HepG2 (cell line): ENCODE measurements at regions not wholly inside any gene's neighbourhood (a gene's known extent, or its start where the extent isn't known, plus 50 kb on each side); places are given as distances from the start of the nearest gene placed in this dataset.

Source experiments
- ATAC-seq: fragments of 200-7000 bp; cut with Tn5 transposase; 3 replicates; pipeline ENCODE4 v1.9.1; 2020; ENCODE audit warnings: mild to moderate bottlenecking, moderate library complexity
- BruUV-seq: library from RNA; stranded (reverse); fragments of 400-500 nt; replicated peaks from 2 replicates; lab custom pipeline; 2021; lab: Mats Ljungman, UMichigan
- CTCF ChIA-PET: fragments of 300-600 bp; formaldehyde crosslinking; extraction: SDS; loops from one replicate; lab custom pipeline; 2021; ENCODE audit warnings: low total read pairs, inconsistent platforms, low intra/inter-chr PET ratio; lab: Yijun Ruan, JAX
- POLR2A ChIA-PET: fragments of 350-600 bp; sonication (Branson Sonifier 250); formaldehyde crosslinking; loops from one replicate; lab custom pipeline; 2020; ENCODE audit warnings: antibody characterized with exemption, inconsistent platforms; lab: Yijun Ruan, JAX
- DNase-seq: peaks from one replicate; pipeline ENCODE4 v3.0.0-alpha.2; 2015; ENCODE audit warnings: low spot score
- FAIRE-seq: peaks from 3 replicates; lab custom pipeline; 2011; peaks lifted over from hg19 to GRCh38; lab: Jason Lieb, UNC
- H2AFZ ChIP-seq: one replicate; pipeline ENCODE4 v1.6.1; 2011; ENCODE audit warnings: low read length, inconsistent platforms
- H3K27ac ChIP-seq: fragments of 300-600 bp; 3 replicates; pipeline ENCODE4 v1.8.0; 2011; ENCODE audit warnings: mixed run types, mild to moderate bottlenecking, mixed read lengths, low read length, inconsistent platforms; ENCODE audit not compliant: insufficient read depth; ENCODE audit errors: extremely low read length
- H3K27me3 ChIP-seq, 2 experiments: fragments of 200-600 bp in 1 of 2; 2 replicates in 1 of 2; 3 replicates in 1 of 2; pipeline versions ENCODE4 v1.6.0 to v1.8.0; 2011; ENCODE audit warnings: low read length in 2 of 2, mild to moderate bottlenecking in 2 of 2, moderate library complexity in 2 of 2, inconsistent platforms in 1 of 2; ENCODE audit not compliant: insufficient read depth in 2 of 2, control insufficient read depth in 1 of 2
- H3K36me3 ChIP-seq, 2 experiments: fragments of 200-600 bp in 1 of 2; replicated peaks in 1 of 2; 2 replicates in 1 of 2; 3 replicates in 1 of 2; pipeline versions ENCODE4 v1.5.1 to v1.8.0; 2011; ENCODE audit warnings: low read length in 2 of 2, inconsistent platforms in 1 of 2; ENCODE audit not compliant: insufficient read depth in 2 of 2, control insufficient read depth in 1 of 2
- H3K4me1 ChIP-seq: 2 replicates; pipeline ENCODE4 v1.5.1; 2012; ENCODE audit warnings: low read length, inconsistent platforms; ENCODE audit not compliant: insufficient read depth
- H3K4me2 ChIP-seq: 2 replicates; pipeline ENCODE4 v1.6.0; 2011; ENCODE audit warnings: low read depth, low read length, inconsistent platforms
- H3K4me3 ChIP-seq, 3 experiments: fragments of 200-600 bp in 1 of 3; sonication (generic), shearing (Covaris generic) in 1 of 3; replicated peaks in 1 of 3; 2 replicates each; pipeline ENCODE4 v1.5.1; 2011 to 2016; ENCODE audit warnings: low read length in 3 of 3, inconsistent platforms in 2 of 3, low read depth in 2 of 3, mild to moderate bottlenecking in 2 of 3, control low read depth in 1 of 3, mixed read lengths in 1 of 3; ENCODE audit not compliant: insufficient read depth in 1 of 3
- H3K79me2 ChIP-seq: one replicate; pipeline ENCODE4 v1.6.1; 2011; ENCODE audit warnings: low read length, inconsistent platforms; ENCODE audit not compliant: insufficient read depth
- H3K9ac ChIP-seq: 2 replicates; pipeline ENCODE4 v1.6.0; 2011; ENCODE audit warnings: mild to moderate bottlenecking, low read depth, low read length, inconsistent platforms; ENCODE audit not compliant: insufficient read depth
- H3K9me3 ChIP-seq: 2 replicates; pipeline ENCODE4 v1.5.1; 2012; ENCODE audit warnings: mild to moderate bottlenecking, low read length
- H4K20me1 ChIP-seq: 2 replicates; pipeline ENCODE4 v1.6.0; 2011; ENCODE audit warnings: inconsistent platforms, mild to moderate bottlenecking, low read length, moderate library complexity; ENCODE audit not compliant: insufficient read depth
- HMG20A ChIP-seq: IDR thresholded peaks from 2 replicates; pipeline ENCODE4 v1.6.1; 2016; ENCODE audit warnings: borderline replicate concordance
- IKZF4 ChIP-seq: sonication (generic); formaldehyde crosslinking; IDR thresholded peaks from 2 replicates; pipeline ENCODE4 v1.5.1; 2020; ENCODE audit warnings: borderline replicate concordance, mild to moderate bottlenecking, low read depth, missing genetic modification reagents; ENCODE audit errors: not compliant biosample characterization
- JDP2 ChIP-seq: sonication (generic); formaldehyde crosslinking; IDR thresholded peaks from 2 replicates; pipeline ENCODE4 v1.8.1; 2022; ENCODE audit warnings: missing genetic modification reagents, borderline replicate concordance
- MIXL1 ChIP-seq: IDR thresholded peaks from 2 replicates; pipeline ENCODE4 v1.6.1; 2016
- TP53 ChIP-seq: sonication (generic); formaldehyde crosslinking; conservative IDR thresholded peaks from 2 replicates; pipeline ENCODE4 v1.4.0; 2020; ENCODE audit warnings: missing genetic modification reagents
- ZFP36 ChIP-seq: fragments of 150-350 bp; IDR thresholded peaks from 2 replicates; pipeline ENCODE4 v1.6.1; 2018; ENCODE audit warnings: borderline replicate concordance, low read length, low read depth; ENCODE audit not compliant: partially characterized antibody
- ZNF143 ChIP-seq: sonication (generic); formaldehyde crosslinking; IDR thresholded peaks from 2 replicates; pipeline ENCODE4 v1.4.0; 2020; ENCODE audit warnings: missing genetic modification reagents
- ZNF230 ChIP-seq: sonication (generic); formaldehyde crosslinking; IDR thresholded peaks from 2 replicates; pipeline ENCODE4 v1.4.0; 2020; ENCODE audit warnings: mild to moderate bottlenecking, missing genetic modification reagents
- ZNF333 ChIP-seq: sonication (generic); formaldehyde crosslinking; IDR thresholded peaks from 2 replicates; pipeline ENCODE4 v1.4.0; 2020; ENCODE audit warnings: mild to moderate bottlenecking, missing genetic modification reagents, borderline replicate concordance
- WGBS: methylation state at CpG from one replicate; pipeline ENCODE4 v1.1.6; 2017; ENCODE audit warnings: low lambda C conversion rate; 5-methylcytosine and 5-hydroxymethylcytosine counted together
- in situ Hi-C: cut with HindIII; loops from 2 replicates; pipeline ENCODE4 v1.10.0; 2017; ENCODE audit warnings: low pct_unique_long_range_greater_than_20kb; ENCODE audit not compliant: extremely low pct_ligation_motif_present
- intact Hi-C: fragments of 100-400 bp; cut with micrococcal nuclease; formaldehyde crosslinking; loops from one replicate; pipeline ENCODE4 v1.10.0; 2022; ENCODE audit not compliant: unreplicated experiment
- TF ChIP-seq, protein P1 (sequence below): sonication (generic); formaldehyde crosslinking; IDR thresholded peaks from 2 replicates; pipeline ENCODE4 v1.5.1; 2020; ENCODE audit warnings: missing genetic modification reagents, mild to moderate bottlenecking, borderline replicate concordance
- TF ChIP-seq, protein P2 (sequence below): sonication (generic); formaldehyde crosslinking; IDR thresholded peaks from 2 replicates; pipeline ENCODE4 v1.4.0; 2020; ENCODE audit warnings: mild to moderate bottlenecking, low read depth, missing genetic modification reagents
- TF ChIP-seq, protein P3 (sequence below): IDR thresholded peaks from 2 replicates; pipeline ENCODE4 v1.6.1; 2016
- TF ChIP-seq, protein P4 (sequence below): sonication (generic); formaldehyde crosslinking; IDR thresholded peaks from 2 replicates; pipeline ENCODE4 v1.5.0; 2020; ENCODE audit warnings: missing genetic modification reagents
- TF ChIP-seq, protein P5 (sequence below): sonication (generic); formaldehyde crosslinking; IDR thresholded peaks from 2 replicates; pipeline ENCODE4 v1.4.0; 2020; ENCODE audit warnings: missing genetic modification reagents

DNA sequence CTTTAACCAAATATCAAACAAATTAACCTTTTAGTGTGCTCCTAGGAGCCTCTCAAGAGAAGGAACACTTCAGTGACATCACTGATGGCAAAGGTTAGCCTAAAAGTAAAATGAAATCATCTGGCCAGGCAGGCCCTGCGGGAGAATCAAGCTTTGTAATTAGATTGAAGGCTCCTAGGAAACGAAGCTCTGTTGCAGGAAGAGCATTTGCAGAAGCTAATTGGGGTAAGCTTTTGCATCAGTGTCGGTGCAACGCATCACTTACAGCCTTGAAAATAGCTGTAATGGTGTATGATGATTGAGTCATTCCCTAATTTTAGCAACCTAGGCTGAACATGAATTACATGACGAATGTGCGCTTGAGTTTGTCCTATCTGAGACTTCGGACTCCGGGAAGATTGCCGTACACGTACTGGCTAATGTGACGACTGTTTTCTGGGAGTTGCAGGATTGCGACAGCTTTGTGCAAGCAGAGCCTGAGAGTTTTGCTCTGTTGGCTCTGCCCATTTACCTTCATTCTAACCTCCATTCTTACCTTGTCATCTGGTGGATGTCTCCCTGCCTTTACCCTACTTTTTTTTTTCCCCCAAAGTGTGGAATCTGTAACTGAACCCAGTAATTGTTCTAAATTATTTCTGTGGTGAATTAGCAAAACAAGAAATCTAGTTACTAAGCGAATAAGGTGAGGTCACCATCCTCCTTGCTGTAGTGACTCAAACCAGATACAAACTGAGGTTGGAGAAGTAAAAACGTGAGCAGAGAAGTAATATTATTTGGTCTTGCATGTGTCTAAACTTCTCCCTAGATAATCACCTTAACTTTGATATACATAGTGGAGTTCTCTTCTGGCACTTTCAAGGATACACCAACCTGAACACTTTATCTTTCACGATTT lies 675.9 kb upstream of the CITED2 start (continued):
- TF ChIP-seq, protein P1, sequence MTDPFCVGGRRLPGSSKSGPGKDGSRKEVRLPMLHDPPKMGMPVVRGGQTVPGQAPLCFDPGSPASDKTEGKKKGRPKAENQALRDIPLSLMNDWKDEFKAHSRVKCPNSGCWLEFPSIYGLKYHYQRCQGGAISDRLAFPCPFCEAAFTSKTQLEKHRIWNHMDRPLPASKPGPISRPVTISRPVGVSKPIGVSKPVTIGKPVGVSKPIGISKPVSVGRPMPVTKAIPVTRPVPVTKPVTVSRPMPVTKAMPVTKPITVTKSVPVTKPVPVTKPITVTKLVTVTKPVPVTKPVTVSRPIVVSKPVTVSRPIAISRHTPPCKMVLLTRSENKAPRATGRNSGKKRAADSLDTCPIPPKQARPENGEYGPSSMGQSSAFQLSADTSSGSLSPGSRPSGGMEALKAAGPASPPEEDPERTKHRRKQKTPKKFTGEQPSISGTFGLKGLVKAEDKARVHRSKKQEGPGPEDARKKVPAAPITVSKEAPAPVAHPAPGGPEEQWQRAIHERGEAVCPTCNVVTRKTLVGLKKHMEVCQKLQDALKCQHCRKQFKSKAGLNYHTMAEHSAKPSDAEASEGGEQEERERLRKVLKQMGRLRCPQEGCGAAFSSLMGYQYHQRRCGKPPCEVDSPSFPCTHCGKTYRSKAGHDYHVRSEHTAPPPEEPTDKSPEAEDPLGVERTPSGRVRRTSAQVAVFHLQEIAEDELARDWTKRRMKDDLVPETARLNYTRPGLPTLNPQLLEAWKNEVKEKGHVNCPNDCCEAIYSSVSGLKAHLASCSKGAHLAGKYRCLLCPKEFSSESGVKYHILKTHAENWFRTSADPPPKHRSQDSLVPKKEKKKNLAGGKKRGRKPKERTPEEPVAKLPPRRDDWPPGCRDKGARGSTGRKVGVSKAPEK = no peak

DNA sequence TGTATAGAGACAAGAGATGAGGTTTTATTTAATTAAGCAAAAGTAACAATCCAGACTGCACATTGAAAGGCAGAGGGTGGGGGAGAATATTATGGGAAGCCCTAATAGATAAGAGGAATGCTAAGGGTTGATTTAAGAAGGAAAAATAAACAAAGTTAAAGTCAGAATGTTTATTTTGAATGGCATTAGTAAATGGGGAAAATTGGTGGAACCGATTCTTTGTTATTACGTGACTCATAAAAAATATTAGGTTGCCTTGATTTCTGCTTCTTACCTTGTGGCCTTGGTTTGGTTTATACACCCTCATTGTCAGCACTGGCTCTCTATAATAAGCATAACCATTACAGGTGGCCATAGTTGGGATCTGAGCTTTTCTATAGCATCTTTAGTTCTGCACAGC lies 674.8 kb upstream of the CITED2 start:
- H3K27ac ChIP-seq = no peak overlapping the region
- no peak for FAIRE-seq
- no peaks in the 10 kb centered on the region for H3K4me1 ChIP-seq
- TF ChIP-seq ZFP36 = no peak
- no peak for TF ChIP-seq MIXL1 (CRISPR knock-in tag)
- no peak for TF ChIP-seq ZNF143 (CRISPR knock-in tag)
- TF ChIP-seq HMG20A = no peak
- TF ChIP-seq IKZF4 (CRISPR knock-in tag) = no peak
- no peak for TF ChIP-seq JDP2 (CRISPR knock-in tag)
- TF ChIP-seq ZNF230 (CRISPR knock-in tag) = no peak
- TF ChIP-seq, protein P2, sequence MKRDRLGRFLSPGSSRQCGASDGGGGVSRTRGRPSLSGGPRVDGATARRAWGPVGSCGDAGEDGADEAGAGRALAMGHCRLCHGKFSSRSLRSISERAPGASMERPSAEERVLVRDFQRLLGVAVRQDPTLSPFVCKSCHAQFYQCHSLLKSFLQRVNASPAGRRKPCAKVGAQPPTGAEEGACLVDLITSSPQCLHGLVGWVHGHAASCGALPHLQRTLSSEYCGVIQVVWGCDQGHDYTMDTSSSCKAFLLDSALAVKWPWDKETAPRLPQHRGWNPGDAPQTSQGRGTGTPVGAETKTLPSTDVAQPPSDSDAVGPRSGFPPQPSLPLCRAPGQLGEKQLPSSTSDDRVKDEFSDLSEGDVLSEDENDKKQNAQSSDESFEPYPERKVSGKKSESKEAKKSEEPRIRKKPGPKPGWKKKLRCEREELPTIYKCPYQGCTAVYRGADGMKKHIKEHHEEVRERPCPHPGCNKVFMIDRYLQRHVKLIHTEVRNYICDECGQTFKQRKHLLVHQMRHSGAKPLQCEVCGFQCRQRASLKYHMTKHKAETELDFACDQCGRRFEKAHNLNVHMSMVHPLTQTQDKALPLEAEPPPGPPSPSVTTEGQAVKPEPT (CRISPR knock-in tag) = no peak
- TF ChIP-seq, protein P3, sequence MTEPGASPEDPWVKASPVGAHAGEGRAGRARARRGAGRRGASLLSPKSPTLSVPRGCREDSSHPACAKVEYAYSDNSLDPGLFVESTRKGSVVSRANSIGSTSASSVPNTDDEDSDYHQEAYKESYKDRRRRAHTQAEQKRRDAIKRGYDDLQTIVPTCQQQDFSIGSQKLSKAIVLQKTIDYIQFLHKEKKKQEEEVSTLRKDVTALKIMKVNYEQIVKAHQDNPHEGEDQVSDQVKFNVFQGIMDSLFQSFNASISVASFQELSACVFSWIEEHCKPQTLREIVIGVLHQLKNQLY = no peak
- TF ChIP-seq TP53 (CRISPR knock-in tag) = no peak
- TF ChIP-seq, protein P4, sequence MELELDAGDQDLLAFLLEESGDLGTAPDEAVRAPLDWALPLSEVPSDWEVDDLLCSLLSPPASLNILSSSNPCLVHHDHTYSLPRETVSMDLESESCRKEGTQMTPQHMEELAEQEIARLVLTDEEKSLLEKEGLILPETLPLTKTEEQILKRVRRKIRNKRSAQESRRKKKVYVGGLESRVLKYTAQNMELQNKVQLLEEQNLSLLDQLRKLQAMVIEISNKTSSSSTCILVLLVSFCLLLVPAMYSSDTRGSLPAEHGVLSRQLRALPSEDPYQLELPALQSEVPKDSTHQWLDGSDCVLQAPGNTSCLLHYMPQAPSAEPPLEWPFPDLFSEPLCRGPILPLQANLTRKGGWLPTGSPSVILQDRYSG (CRISPR knock-in tag) = no peak
- TF ChIP-seq, protein P5, sequence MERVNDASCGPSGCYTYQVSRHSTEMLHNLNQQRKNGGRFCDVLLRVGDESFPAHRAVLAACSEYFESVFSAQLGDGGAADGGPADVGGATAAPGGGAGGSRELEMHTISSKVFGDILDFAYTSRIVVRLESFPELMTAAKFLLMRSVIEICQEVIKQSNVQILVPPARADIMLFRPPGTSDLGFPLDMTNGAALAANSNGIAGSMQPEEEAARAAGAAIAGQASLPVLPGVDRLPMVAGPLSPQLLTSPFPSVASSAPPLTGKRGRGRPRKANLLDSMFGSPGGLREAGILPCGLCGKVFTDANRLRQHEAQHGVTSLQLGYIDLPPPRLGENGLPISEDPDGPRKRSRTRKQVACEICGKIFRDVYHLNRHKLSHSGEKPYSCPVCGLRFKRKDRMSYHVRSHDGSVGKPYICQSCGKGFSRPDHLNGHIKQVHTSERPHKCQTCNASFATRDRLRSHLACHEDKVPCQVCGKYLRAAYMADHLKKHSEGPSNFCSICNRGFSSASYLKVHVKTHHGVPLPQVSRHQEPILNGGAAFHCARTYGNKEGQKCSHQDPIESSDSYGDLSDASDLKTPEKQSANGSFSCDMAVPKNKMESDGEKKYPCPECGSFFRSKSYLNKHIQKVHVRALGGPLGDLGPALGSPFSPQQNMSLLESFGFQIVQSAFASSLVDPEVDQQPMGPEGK = no peak
- no peak for TF ChIP-seq ZNF333 (CRISPR knock-in tag)

More for the DNA sequence above, 674.8 kb upstream of the CITED2 start:
- 37% methylated on average over 2 of the region's 2 CpGs for WGBS
- DNase-seq (no peak), ATAC-seq (no peak)
- H4K20me1 ChIP-seq = no peaks in the 10 kb centered on the region
- intact Hi-C loops = no loop called here
- no peak overlapping the region for H3K9ac ChIP-seq
- H3K4me3 ChIP-seq = no peak overlapping the region
- H3K9me3 ChIP-seq = no peaks in the 10 kb centered on the region
- H3K27me3 ChIP-seq = no peaks in the 10 kb centered on the region
- in situ Hi-C loops = no loop called here
- H2AFZ ChIP-seq = no peak overlapping the region
- H3K79me2 ChIP-seq = no peaks in the 10 kb centered on the region
- CTCF ChIA-PET = no interaction called here
- no peaks in the 10 kb centered on the region for H3K36me3 ChIP-seq
- H3K4me2 ChIP-seq = no peak overlapping the region
- POLR2A ChIA-PET = no interaction called here
- no TSS peak for BruUV-seq
